ENCODE measurements at regions not wholly inside any gene's neighbourhood (a gene's known extent, or its start where the extent isn't known, plus 50 kb on each side); places are given as distances from the start of the nearest gene placed in this dataset.

GRCh38 chr6:71376830-71377229 lies 88.2 kb downstream of the OGFRL1 start:
- peaks cover 4% of the 10 kb centered on the region for H3K36me3 Mint-ChIP-seq
- H3K27me3 Mint-ChIP-seq (ENCODE audit: low read depth) = no peaks in the 10 kb centered on the region
- no peak overlapping the region for H3K4me3 Mint-ChIP-seq
- no peaks in the 10 kb centered on the region for H3K4me1 Mint-ChIP-seq
- DNase-seq (ENCODE audit: low spot score) = no peak
- POLR2A ChIA-PET = no interaction called here
- no peak overlapping the region for H3K27ac Mint-ChIP-seq
- CTCF ChIA-PET = interaction anchor here (1.2 kb wide), 1 partner anchor 26 kb away, joined by 3 read pairs; no protein-coding TSS in a partner anchor
- no peak for ATAC-seq
- TF ChIP-seq ATF3 (CRISPR knock-in tag; conservative IDR thresholded peaks at IDR 0.05) (no peak), NR3C1 (CRISPR knock-in tag; conservative IDR thresholded peaks at IDR 0.05; ENCODE audit: low read depth) (no peak), ZNF416 (CRISPR knock-in tag; IDR thresholded peaks at IDR 0.05) (no peak), IRF1 (CRISPR knock-in tag; IDR thresholded peaks at IDR 0.05) (no peak), E2F4 (CRISPR knock-in tag; IDR thresholded peaks at IDR 0.05; ENCODE audit: borderline replicate concordance, low read depth) (no peak), ZSCAN18 (CRISPR knock-in tag; IDR thresholded peaks at IDR 0.05) (no peak), ATF2 (CRISPR knock-in tag; IDR thresholded peaks at IDR 0.05; ENCODE audit: borderline replicate concordance, low read depth) (no peak), ZNF671 (CRISPR knock-in tag; IDR thresholded peaks at IDR 0.05) (no peak), NFATC4 (CRISPR knock-in tag; IDR thresholded peaks at IDR 0.05) (no peak), ZBTB21 (CRISPR knock-in tag; IDR thresholded peaks at IDR 0.05; ENCODE audit: borderline replicate concordance) (no peak), MYBL2 (CRISPR knock-in tag; IDR thresholded peaks at IDR 0.05) (no peak), CREM (CRISPR knock-in tag; IDR thresholded peaks at IDR 0.05) (no peak), ZNF121 (CRISPR knock-in tag; IDR thresholded peaks at IDR 0.05) (no peak), E2F5 (CRISPR knock-in tag; IDR thresholded peaks at IDR 0.05) (no peak), PRRX2 (CRISPR knock-in tag; IDR thresholded peaks at IDR 0.05) (no peak), HMGA2 (CRISPR knock-in tag; IDR thresholded peaks at IDR 0.05) (no peak)
- peaks cover 10% of the 10 kb centered on the region for H3K9me3 Mint-ChIP-seq

- Mint-ChIP-seq H3K36me3 (no peaks in the 10 kb centered on the region), H3K9me3 (no peaks in the 10 kb centered on the region), H3K4me3 (no peak overlapping the region), H3K27ac (peak overlapping the region; percentile 2; the same call in 1 of the 2 replicates), H3K4me1 (peaks cover 28% of the 10 kb centered on the region), H3K27me3 (ENCODE audit: low read depth) (no peaks in the 10 kb centered on the region)
- ChIA-PET CTCF (interaction anchor here (0.9 to 3.7 kb wide), 4 partner anchors 21 to 192 kb away, joined by 3 to 26 read pairs (median 4); no protein-coding TSS in a partner anchor), POLR2A (no interaction called here)
- ATAC-seq (no peak; the same call in 1 of the 2 replicates), DNase-seq (ENCODE audit: low spot score) (peak; percentile 11)
- TF ChIP-seq ATF2 (CRISPR knock-in tag; IDR thresholded peaks at IDR 0.05; ENCODE audit: borderline replicate concordance, low read depth) (no peak), MLX (CRISPR knock-in tag; IDR thresholded peaks at IDR 0.05) (no peak), AR (CRISPR knock-in tag; IDR thresholded peaks at IDR 0.05) (no peak), ATF1 (CRISPR knock-in tag; IDR thresholded peaks at IDR 0.05) (no peak), ZSCAN18 (CRISPR knock-in tag; IDR thresholded peaks at IDR 0.05) (no peak), PRRX2 (CRISPR knock-in tag; IDR thresholded peaks at IDR 0.05) (no peak), ERG (CRISPR knock-in tag; IDR thresholded peaks at IDR 0.05) (no peak)
Measured at GRCh38 chr6:71383476-71383875, 94.9 kb downstream of the OGFRL1 start.
